Endothelial cell of umbilical vein (primary cell): ENCODE measurements at regions not wholly inside any gene's neighbourhood (a gene's known extent, or its start where the extent isn't known, plus 50 kb on each side); places are given as distances from the start of the nearest gene placed in this dataset.

Source experiments
- BruUV-seq: library from RNA; stranded (reverse); fragments of 400-500 nt; replicated peaks from 2 replicates; lab custom pipeline; 2021; lab: Mats Ljungman, UMichigan
- CTCF ChIA-PET: fragments of 300-600, 350-600 bp; sonication (Branson Sonifier 250); formaldehyde crosslinking; loops from one replicate; lab custom pipeline; 2021; ENCODE audit warnings: antibody characterized with exemption, inconsistent platforms; lab: Charles Lee
- POLR2A ChIA-PET: fragments of 300-600, 350-600 bp; sonication (Branson Sonifier 250); formaldehyde crosslinking; loops from one replicate; lab custom pipeline; 2021; ENCODE audit warnings: antibody characterized with exemption, inconsistent platforms; lab: Charles Lee
- DNase-seq: peaks from one replicate; pipeline ENCODE4 v3.0.0-alpha.2; 2011; ENCODE audit warnings: low read depth, low spot score
- FAIRE-seq: peaks from 2 replicates; lab custom pipeline; 2011; peaks lifted over from hg19 to GRCh38; lab: Jason Lieb, UNC
- H2AFZ ChIP-seq: 2 replicates; pipeline ENCODE4 v1.6.0; 2012; ENCODE audit warnings: low read depth, low read length, control low read depth, inconsistent platforms
- H3K27ac ChIP-seq: 2 replicates; pipeline ENCODE4 v1.5.1; 2011; ENCODE audit warnings: low read depth, mild to moderate bottlenecking, control low read depth, low read length, moderate library complexity; ENCODE audit not compliant: insufficient read depth
- H3K27me3 ChIP-seq, 2 experiments: 2 replicates each; pipeline versions ENCODE4 v1.6.0 to v1.6.1; 2011; ENCODE audit warnings: low read length in 2 of 2, mixed read lengths in 1 of 2; ENCODE audit not compliant: control insufficient read depth in 2 of 2, insufficient read depth in 2 of 2
- H3K36me3 ChIP-seq, 2 experiments: 2 replicates in 1 of 2; 3 replicates in 1 of 2; pipeline ENCODE4 v1.5.1; 2011; ENCODE audit warnings: low read length in 2 of 2, mild to moderate bottlenecking in 1 of 2, moderate library complexity in 1 of 2; ENCODE audit not compliant: control insufficient read depth in 2 of 2, insufficient read depth in 2 of 2; ENCODE audit errors: extremely low read depth in 1 of 2
- H3K4me1 ChIP-seq: 3 replicates; pipeline ENCODE4 v1.5.1; 2011; ENCODE audit warnings: mild to moderate bottlenecking, low read length; ENCODE audit not compliant: control insufficient read depth, insufficient read depth; ENCODE audit errors: extremely low read depth
- H3K4me2 ChIP-seq: 2 replicates; pipeline ENCODE4 v1.6.1; 2011; ENCODE audit warnings: low read length, control low read depth, mixed read lengths; ENCODE audit not compliant: insufficient read depth
- H3K4me3 ChIP-seq, 3 experiments: fragments of 200-600 bp in 1 of 3; sonication (generic), shearing (Covaris generic) in 1 of 3; replicated peaks in 1 of 3; 2 replicates each; pipeline ENCODE4 v1.5.1; 2011 to 2016; ENCODE audit warnings: control low read depth in 3 of 3, low read length in 3 of 3, mild to moderate bottlenecking in 2 of 3, inconsistent platforms in 1 of 3, low read depth in 1 of 3, moderate library complexity in 1 of 3; ENCODE audit not compliant: insufficient read depth in 1 of 3
- H3K79me2 ChIP-seq: 2 replicates; pipeline ENCODE4 v1.6.0; 2012; ENCODE audit warnings: low read length, inconsistent platforms; ENCODE audit not compliant: control insufficient read depth, insufficient read depth
- H3K9ac ChIP-seq: replicated peaks from 2 replicates; pipeline ENCODE3; 2011; ENCODE audit warnings: low read length, control low read depth; ENCODE audit not compliant: insufficient read depth; ENCODE audit errors: extremely low read depth
- H3K9me1 ChIP-seq: replicated peaks from 3 replicates; pipeline ENCODE4 v1.6.0; 2011; ENCODE audit warnings: mild to moderate bottlenecking, low read length; ENCODE audit not compliant: control insufficient read depth, insufficient read depth; ENCODE audit errors: extremely low read depth
- H3K9me3 ChIP-seq: replicated peaks from 2 replicates; pipeline ENCODE4 v1.5.1; 2012; ENCODE audit warnings: low read length, inconsistent platforms; ENCODE audit not compliant: control insufficient read depth, insufficient read depth
- H4K20me1 ChIP-seq: replicated peaks from 2 replicates; pipeline ENCODE3; 2011; ENCODE audit warnings: mild to moderate bottlenecking, low read length; ENCODE audit not compliant: control insufficient read depth, insufficient read depth; ENCODE audit errors: extremely low read depth
- GATA2 ChIP-seq: IDR thresholded peaks from 2 replicates; pipeline ENCODE4 v1.7.0; 2011; ENCODE audit warnings: low read depth, mild to moderate bottlenecking, moderate library complexity, mixed read lengths, low read length; ENCODE audit not compliant: insufficient read length, insufficient read depth
- JUN ChIP-seq: IDR thresholded peaks from 2 replicates; pipeline ENCODE4 v1.6.1; 2011; ENCODE audit warnings: borderline replicate concordance, low read depth; ENCODE audit not compliant: insufficient read length, insufficient read depth
- MYC ChIP-seq: IDR thresholded peaks from one replicate; pipeline ENCODE4 v1.6.1; 2011; ENCODE audit warnings: mild to moderate bottlenecking, low read depth, low read length
- POLR2A ChIP-seq: IDR thresholded peaks from 2 replicates; pipeline ENCODE4 v1.6.1; 2012; ENCODE audit warnings: low read depth, mild to moderate bottlenecking, control low read depth, low read length
- dilution Hi-C: fragments of 300-500 bp; cut with MboI; formaldehyde crosslinking; loops from one replicate; pipeline ENCODE4 v1.15.0; 2019; ENCODE audit warnings: low sequenced_read_pairs; ENCODE audit not compliant: extremely low pct_ligation_motif_present
- intact Hi-C: fragments of 100-400 bp; cut with micrococcal nuclease; formaldehyde crosslinking; loops from one replicate; pipeline ENCODE4 v1.10.0; 2022
- TF ChIP-seq, protein P1 (sequence below): IDR thresholded peaks from 2 replicates; pipeline ENCODE4 v1.6.1; 2011; ENCODE audit not compliant: insufficient read depth, insufficient read length
- TF ChIP-seq, protein P2 (sequence below), 2 donors: IDR thresholded peaks; 1 replicate in 1 of 2; 2 replicates in 1 of 2; pipeline ENCODE4 v1.5.1; 2011; ENCODE audit warnings: low read length in 2 of 2, mild to moderate bottlenecking in 2 of 2, moderate library complexity in 2 of 2, control low read depth in 1 of 2, inconsistent platforms in 1 of 2, low read depth in 1 of 2; ENCODE audit not compliant: insufficient read depth in 1 of 2; ENCODE audit errors: extremely low read depth in 1 of 2

DNA sequence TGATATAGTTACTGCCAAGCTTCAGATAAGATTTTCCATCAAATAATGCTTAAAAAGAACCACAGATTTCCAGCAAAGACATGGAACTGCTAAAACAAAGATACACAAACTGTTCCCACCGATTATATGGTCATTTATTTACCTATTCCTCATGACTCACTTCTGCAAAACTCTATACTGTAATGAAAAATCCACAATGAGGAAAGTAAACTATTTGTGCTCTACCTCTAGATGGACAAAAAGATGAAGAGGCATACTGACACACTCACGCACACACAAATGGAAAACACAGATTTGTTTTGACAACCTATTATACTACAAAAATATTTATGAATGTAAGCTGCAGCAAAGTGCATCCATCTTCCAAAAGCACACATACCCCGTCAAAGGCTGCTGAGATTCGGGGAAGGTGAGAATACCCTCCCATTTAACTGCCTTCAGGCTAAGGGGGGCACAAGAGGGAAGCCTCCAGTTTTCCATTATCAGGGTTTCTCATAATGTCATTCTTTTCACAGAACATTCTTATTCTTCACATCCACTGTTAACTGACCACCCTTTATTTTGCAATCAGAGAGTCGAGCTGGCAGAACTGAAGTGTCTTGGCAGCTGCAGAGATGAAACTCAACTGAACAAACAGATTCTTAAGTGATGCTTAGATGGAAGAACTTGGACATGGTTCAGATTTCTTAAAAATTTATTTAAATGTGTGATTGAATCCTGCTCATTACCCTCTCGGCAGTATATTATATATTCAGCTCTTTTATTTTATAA lies 115.9 kb upstream of the TANK start:
- H3K4me2 ChIP-seq, result no peak overlapping the region
- no peaks in the 10 kb centered on the region for H3K79me2 ChIP-seq
- ChIA-PET CTCF (interaction anchor here (0.9 to 1.1 kb wide), 2 partner anchors 19 to 40 kb away, joined by 4 to 6 read pairs; no protein-coding TSS in a partner anchor), POLR2A (no interaction called here)
- no peak for TF ChIP-seq MYC
- TF ChIP-seq, protein P1, sequence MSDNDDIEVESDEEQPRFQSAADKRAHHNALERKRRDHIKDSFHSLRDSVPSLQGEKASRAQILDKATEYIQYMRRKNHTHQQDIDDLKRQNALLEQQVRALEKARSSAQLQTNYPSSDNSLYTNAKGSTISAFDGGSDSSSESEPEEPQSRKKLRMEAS, result no peak
- H3K36me3 ChIP-seq, result no peaks in the 10 kb centered on the region
- BruUV-seq, result no TSS peak
- FAIRE-seq (no peak), DNase-seq (no peak)
- no peaks in the 10 kb centered on the region for H3K9me3 ChIP-seq
- dilution Hi-C loops, result no loop called here
- H3K9ac ChIP-seq, result no peak overlapping the region
- intact Hi-C loops, result no loop called here
- H3K9me1 ChIP-seq, result no peaks in the 10 kb centered on the region
- no peaks in the 10 kb centered on the region for H3K4me1 ChIP-seq
- H3K27ac ChIP-seq, result no peak overlapping the region
- no peaks in the 10 kb centered on the region for H4K20me1 ChIP-seq
- H3K27me3 ChIP-seq, result peaks cover 28 to 38% of the 10 kb centered on the region in 2 experiments
- no peak overlapping the region for H3K4me3 ChIP-seq
- no peak overlapping the region for H2AFZ ChIP-seq

DNA sequence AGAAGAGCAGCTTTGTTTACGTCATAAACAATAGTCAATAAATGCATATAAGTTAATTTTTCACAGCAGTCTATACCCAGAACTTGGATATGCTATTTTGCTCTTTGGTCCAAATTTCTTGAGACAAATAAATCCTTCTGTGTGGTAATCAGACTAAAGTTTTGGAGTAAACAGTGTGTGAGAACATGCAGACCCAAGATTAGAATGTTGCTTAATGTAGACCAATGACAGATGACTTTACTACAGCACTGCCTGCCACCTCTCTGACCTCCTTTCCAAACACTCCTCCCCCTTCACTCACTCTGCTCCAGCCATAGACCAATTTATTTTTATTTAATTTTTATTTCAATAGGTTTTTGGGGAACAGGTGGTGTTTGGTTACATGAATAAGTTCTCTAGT lies 115.3 kb upstream of the TANK start:
- ChIA-PET CTCF (interaction anchor here (0.9 kb wide), 1 partner anchor 19 kb away, joined by 6 read pairs; no protein-coding TSS in a partner anchor), POLR2A (no interaction called here)
- Histone ChIP-seq H3K9ac (no peak overlapping the region), H3K9me1 (no peaks in the 10 kb centered on the region), H3K27me3 (peaks cover 32 to 44% of the 10 kb centered on the region in 2 experiments), H3K27ac (no peak overlapping the region), H3K36me3 (no peaks in the 10 kb centered on the region), H3K4me1 (no peaks in the 10 kb centered on the region), H3K79me2 (no peaks in the 10 kb centered on the region), H3K9me3 (no peaks in the 10 kb centered on the region), H4K20me1 (no peaks in the 10 kb centered on the region), H3K4me2 (no peak overlapping the region), H2AFZ (no peak overlapping the region), H3K4me3 (no peak overlapping the region)
- no peak for FAIRE-seq
- no peak for TF ChIP-seq GATA2
- TF ChIP-seq, protein P2, sequence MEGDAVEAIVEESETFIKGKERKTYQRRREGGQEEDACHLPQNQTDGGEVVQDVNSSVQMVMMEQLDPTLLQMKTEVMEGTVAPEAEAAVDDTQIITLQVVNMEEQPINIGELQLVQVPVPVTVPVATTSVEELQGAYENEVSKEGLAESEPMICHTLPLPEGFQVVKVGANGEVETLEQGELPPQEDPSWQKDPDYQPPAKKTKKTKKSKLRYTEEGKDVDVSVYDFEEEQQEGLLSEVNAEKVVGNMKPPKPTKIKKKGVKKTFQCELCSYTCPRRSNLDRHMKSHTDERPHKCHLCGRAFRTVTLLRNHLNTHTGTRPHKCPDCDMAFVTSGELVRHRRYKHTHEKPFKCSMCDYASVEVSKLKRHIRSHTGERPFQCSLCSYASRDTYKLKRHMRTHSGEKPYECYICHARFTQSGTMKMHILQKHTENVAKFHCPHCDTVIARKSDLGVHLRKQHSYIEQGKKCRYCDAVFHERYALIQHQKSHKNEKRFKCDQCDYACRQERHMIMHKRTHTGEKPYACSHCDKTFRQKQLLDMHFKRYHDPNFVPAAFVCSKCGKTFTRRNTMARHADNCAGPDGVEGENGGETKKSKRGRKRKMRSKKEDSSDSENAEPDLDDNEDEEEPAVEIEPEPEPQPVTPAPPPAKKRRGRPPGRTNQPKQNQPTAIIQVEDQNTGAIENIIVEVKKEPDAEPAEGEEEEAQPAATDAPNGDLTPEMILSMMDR (IDR thresholded peaks at IDR 0.05; ENCODE audit: extremely low read depth in 1 of 2, insufficient read depth in 1 of 2, low read depth in 1 of 2, low read length in 2 of 2), result no peak
- TF ChIP-seq POLR2A, result no peak
- TF ChIP-seq, protein P1, result no peak
- no peak for TF ChIP-seq JUN
- dilution Hi-C loops, result no loop called here
- intact Hi-C loops, result no loop called here
- no peak for DNase-seq
- BruUV-seq, result no TSS peak
